GM12878 (cell line): ENCODE measurements at regions not wholly inside any gene's neighbourhood (a gene's known extent, or its start where the extent isn't known, plus 50 kb on each side); places are given as distances from the start of the nearest gene placed in this dataset.

ENCODE experiments used
- ATAC-seq: fragments of 200-7000 bp; cut with Tn5 transposase; 3 replicates; pipeline ENCODE4 v1.9.1; 2020; ENCODE audit warnings: mild to moderate bottlenecking, moderate library complexity
- BruUV-seq: library from RNA; stranded (reverse); fragments of 400-500 nt; replicated peaks from 2 replicates; lab custom pipeline; 2021; lab: Mats Ljungman, UMichigan
- CTCF ChIA-PET: fragments of 300-600 bp; sonication (Branson Sonifier 250); formaldehyde crosslinking; extraction: SDS; loops from one replicate; lab custom pipeline; 2021; ENCODE audit warnings: inconsistent platforms; lab: Yijun Ruan, JAX
- POLR2A ChIA-PET: fragments of 350-600 bp; formaldehyde crosslinking; extraction: SDS; loops from one replicate; lab custom pipeline; 2021; ENCODE audit warnings: inconsistent platforms; lab: Charles Lee
- RAD21 ChIA-PET: fragments of 300-600 bp; sonication (Branson Sonifier 250); formaldehyde crosslinking; loops from one replicate; lab custom pipeline; 2023; ENCODE audit warnings: antibody characterized with exemption; ENCODE audit not compliant: unreplicated experiment; lab: Charles Lee
- SMC1A ChIA-PET: fragments of 300-600 bp; sonication (Branson Sonifier 250); formaldehyde crosslinking; loops from one replicate; lab custom pipeline; 2023; ENCODE audit not compliant: unreplicated experiment, uncharacterized antibody; lab: Charles Lee
- DNase-seq: peaks from one replicate; pipeline ENCODE4 v3.0.0-alpha.2; 2011; ENCODE audit warnings: low read depth, low spot score
- FAIRE-seq: peaks from 3 replicates; lab custom pipeline; 2011; peaks lifted over from hg19 to GRCh38; lab: Jason Lieb, UNC
- H2AFZ ChIP-seq: 2 replicates; pipeline ENCODE4 v1.6.0; 2011; ENCODE audit warnings: low read depth, low read length, control low read depth; ENCODE audit not compliant: control insufficient read depth
- H3K27ac ChIP-seq: 2 replicates; pipeline ENCODE4 v1.5.1; 2011; ENCODE audit warnings: control low read depth; ENCODE audit not compliant: control insufficient read depth, insufficient read depth
- H3K27me3 ChIP-seq, 2 experiments: replicated peaks in 1 of 2; 2 replicates each; pipeline versions ENCODE4 v1.6.0 to v1.6.1; 2011; ENCODE audit warnings: low read length in 1 of 2; ENCODE audit not compliant: control insufficient read depth in 2 of 2, insufficient read depth in 2 of 2
- H3K36me3 ChIP-seq, 2 experiments: 2 replicates each; pipeline ENCODE4 v1.5.1; 2011; ENCODE audit warnings: low read length in 1 of 2; ENCODE audit not compliant: control insufficient read depth in 2 of 2, insufficient read depth in 2 of 2
- H3K4me1 ChIP-seq: 2 replicates; pipeline ENCODE4 v1.6.1; 2011; ENCODE audit warnings: mild to moderate bottlenecking, low read length, moderate library complexity, mixed read lengths; ENCODE audit not compliant: control insufficient read depth, insufficient read depth
- H3K4me2 ChIP-seq: 2 replicates; pipeline ENCODE4 v1.6.0; 2011; ENCODE audit warnings: control low read depth; ENCODE audit not compliant: control insufficient read depth, insufficient read depth
- H3K4me3 ChIP-seq: fragments of 200-600 bp; sonication (generic); 2 replicates; pipeline ENCODE4 v1.5.1; 2016
- H3K79me2 ChIP-seq: 2 replicates; pipeline ENCODE4 v1.6.0; 2011; ENCODE audit warnings: low read length; ENCODE audit not compliant: control insufficient read depth, insufficient read depth
- H3K9ac ChIP-seq: 2 replicates; pipeline ENCODE4 v1.8.0; 2011; ENCODE audit warnings: low read length, control low read depth, mixed read lengths; ENCODE audit not compliant: control insufficient read depth, insufficient read depth
- H3K9me3 ChIP-seq: replicated peaks from 3 replicates; pipeline ENCODE4 v1.5.1; 2011; ENCODE audit warnings: mild to moderate bottlenecking, low read length; ENCODE audit not compliant: control insufficient read depth, insufficient read depth
- H4K20me1 ChIP-seq: 2 replicates; pipeline ENCODE4 v1.6.0; 2011; ENCODE audit not compliant: control insufficient read depth, insufficient read depth
- BMI1 ChIP-seq: fragments of 450-650 bp; IDR thresholded peaks from 2 replicates; pipeline ENCODE4 v1.6.1; 2016; ENCODE audit warnings: mild to moderate bottlenecking, moderate library complexity, borderline replicate concordance
- BRCA1 ChIP-seq: IDR thresholded peaks from 2 replicates; pipeline ENCODE4 v1.6.1; 2011; ENCODE audit warnings: low read depth, low read length, improper control_type of control experiment
- GATAD2B ChIP-seq: fragments of 450-650 bp; conservative IDR thresholded peaks from 2 replicates; pipeline ENCODE4 v1.6.1; 2017; ENCODE audit warnings: low read depth, mild to moderate bottlenecking, moderate library complexity
- HDAC6 ChIP-seq: fragments of 200-600 bp; sonication (generic); IDR thresholded peaks from one replicate; pipeline ENCODE4 v1.8.0; 2017; ENCODE audit warnings: antibody characterized with exemption; ENCODE audit not compliant: unreplicated experiment
- KDM1A ChIP-seq: fragments of 200-600 bp; sonication (generic); IDR thresholded peaks from 2 replicates; pipeline ENCODE4 v1.6.1; 2016; ENCODE audit warnings: borderline replicate concordance
- MYB ChIP-seq: fragments of 150-350 bp; IDR thresholded peaks from 2 replicates; pipeline ENCODE4 v1.6.1; 2014; ENCODE audit warnings: mild to moderate bottlenecking, low read depth, low read length, borderline replicate concordance
- NFYB ChIP-seq: IDR thresholded peaks from 2 replicates; pipeline ENCODE4 v1.6.1; 2011; ENCODE audit warnings: low read depth, mild to moderate bottlenecking, low read length, improper control_type of control experiment, moderate library complexity; ENCODE audit not compliant: insufficient read depth
- RAD51 ChIP-seq: fragments of 450-650 bp; IDR thresholded peaks from 2 replicates; pipeline ENCODE4 v1.6.1; 2016; ENCODE audit warnings: moderate library complexity, mild to moderate bottlenecking, inconsistent platforms
- SP1 ChIP-seq: IDR thresholded peaks from one replicate; pipeline ENCODE4 v1.6.1; 2011; ENCODE audit warnings: low read depth, low read length
- SREBF2 ChIP-seq: IDR thresholded peaks from 2 replicates; pipeline ENCODE4 v1.6.1; 2012; ENCODE audit warnings: mild to moderate bottlenecking, low read length
- STAT3 ChIP-seq: IDR thresholded peaks from 2 replicates; pipeline ENCODE4 v1.6.1; 2011; ENCODE audit warnings: low read depth, low read length, improper control_type of control experiment
- WRNIP1 ChIP-seq: IDR thresholded peaks from 2 replicates; pipeline ENCODE4 v1.6.1; 2011; ENCODE audit warnings: low read depth, low read length, improper control_type of control experiment, borderline replicate concordance
- ZNF24 ChIP-seq: fragments of 450-650 bp; IDR thresholded peaks from 2 replicates; pipeline ENCODE4 v1.6.1; 2017; ENCODE audit warnings: antibody characterized with exemption, mild to moderate bottlenecking
- ZSCAN29 ChIP-seq: fragments of 450-650 bp; IDR thresholded peaks from 2 replicates; pipeline ENCODE4 v1.6.1; 2017; ENCODE audit warnings: mild to moderate bottlenecking, moderate library complexity
- ZZZ3 ChIP-seq: IDR thresholded peaks from 2 replicates; pipeline ENCODE4 v1.6.1; 2011; ENCODE audit warnings: low read depth; ENCODE audit not compliant: control insufficient read depth, insufficient read length
- WGBS: methylation state at CpG from one replicate; pipeline ENCODE4 v1.1.6; 2016; ENCODE audit warnings: low lambda C conversion rate; ENCODE audit not compliant: insufficient replicate concordance, insufficient coverage; ENCODE audit errors: missing lambda C conversion rate; 5-methylcytosine and 5-hydroxymethylcytosine counted together
- in situ Hi-C: fragments of 300-500 bp; cut with MboI; formaldehyde crosslinking; loops from 9 replicates; pipeline ENCODE4 v1.14.3; 2018; ENCODE audit warnings: mixed read lengths
- intact Hi-C: fragments of 100-400 bp; cut with micrococcal nuclease; formaldehyde crosslinking; loops from one replicate; pipeline ENCODE4 v1.14.2; 2022; ENCODE audit not compliant: unreplicated experiment
- TF ChIP-seq, protein P1 (sequence below): fragments of 450-650 bp; IDR thresholded peaks from 2 replicates; pipeline ENCODE4 v1.6.1; 2016; ENCODE audit warnings: mild to moderate bottlenecking
- TF ChIP-seq, protein P2 (sequence below): fragments of 450-650 bp; IDR thresholded peaks from 2 replicates; pipeline ENCODE4 v1.6.1; 2017; ENCODE audit warnings: low read depth, mild to moderate bottlenecking, moderate library complexity
- TF ChIP-seq, protein P3 (sequence below): IDR thresholded peaks from 2 replicates; pipeline ENCODE4 v1.6.1; 2012; ENCODE audit warnings: low read depth, low read length, improper control_type of control experiment

DNA sequence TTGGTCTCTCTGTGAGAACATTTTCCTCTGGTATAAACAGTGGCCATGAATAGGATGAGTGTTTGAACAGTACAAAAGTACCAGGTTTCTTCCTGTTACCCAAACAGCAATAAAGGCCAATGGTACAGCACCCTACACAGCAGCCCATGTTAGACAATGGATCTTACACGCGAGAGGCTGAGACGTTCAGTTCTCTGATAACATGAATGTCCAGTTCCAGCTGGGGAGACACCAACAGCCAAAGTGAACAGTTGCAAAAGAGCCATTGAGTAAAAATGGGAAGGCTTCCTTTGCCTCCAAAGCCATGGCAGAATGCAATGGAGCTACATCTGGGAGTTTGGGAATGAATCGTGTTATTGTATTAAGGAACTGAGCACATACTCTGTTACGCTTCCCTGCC is 246.8 kb upstream of the SGK1 start:
- RAD21 ChIA-PET, result interaction anchor here (0.6 kb wide), 1 partner anchor 138 kb away, joined by 3 read pairs; no protein-coding TSS in a partner anchor
- POLR2A ChIA-PET, result no interaction called here
- Histone ChIP-seq H3K27me3 (no peaks in the 10 kb centered on the region), H3K4me3 (no peak overlapping the region), H3K9ac (no peak overlapping the region), H3K79me2 (no peaks in the 10 kb centered on the region), H3K27ac (no peak overlapping the region), H2AFZ (no peak overlapping the region), H4K20me1 (no peaks in the 10 kb centered on the region), H3K9me3 (no peaks in the 10 kb centered on the region), H3K4me2 (no peak overlapping the region), H3K4me1 (no peaks in the 10 kb centered on the region), H3K36me3 (no peaks in the 10 kb centered on the region)
- SMC1A ChIA-PET, result no interaction called here
- BruUV-seq, result no TSS peak
- TF ChIP-seq ZZZ3 (no peak), MYB (no peak), KDM1A (no peak), GATAD2B (no peak), BMI1 (no peak), RAD51 (no peak), NFYB (no peak), WRNIP1 (no peak), ZSCAN29 (no peak), STAT3 (no peak), SREBF2 (no peak), ZNF24 (no peak), BRCA1 (no peak), SP1 (no peak), HDAC6 (no peak)
- TF ChIP-seq, protein P1, sequence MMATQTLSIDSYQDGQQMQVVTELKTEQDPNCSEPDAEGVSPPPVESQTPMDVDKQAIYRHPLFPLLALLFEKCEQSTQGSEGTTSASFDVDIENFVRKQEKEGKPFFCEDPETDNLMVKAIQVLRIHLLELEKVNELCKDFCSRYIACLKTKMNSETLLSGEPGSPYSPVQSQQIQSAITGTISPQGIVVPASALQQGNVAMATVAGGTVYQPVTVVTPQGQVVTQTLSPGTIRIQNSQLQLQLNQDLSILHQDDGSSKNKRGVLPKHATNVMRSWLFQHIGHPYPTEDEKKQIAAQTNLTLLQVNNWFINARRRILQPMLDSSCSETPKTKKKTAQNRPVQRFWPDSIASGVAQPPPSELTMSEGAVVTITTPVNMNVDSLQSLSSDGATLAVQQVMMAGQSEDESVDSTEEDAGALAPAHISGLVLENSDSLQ, result no peak
- TF ChIP-seq, protein P2, sequence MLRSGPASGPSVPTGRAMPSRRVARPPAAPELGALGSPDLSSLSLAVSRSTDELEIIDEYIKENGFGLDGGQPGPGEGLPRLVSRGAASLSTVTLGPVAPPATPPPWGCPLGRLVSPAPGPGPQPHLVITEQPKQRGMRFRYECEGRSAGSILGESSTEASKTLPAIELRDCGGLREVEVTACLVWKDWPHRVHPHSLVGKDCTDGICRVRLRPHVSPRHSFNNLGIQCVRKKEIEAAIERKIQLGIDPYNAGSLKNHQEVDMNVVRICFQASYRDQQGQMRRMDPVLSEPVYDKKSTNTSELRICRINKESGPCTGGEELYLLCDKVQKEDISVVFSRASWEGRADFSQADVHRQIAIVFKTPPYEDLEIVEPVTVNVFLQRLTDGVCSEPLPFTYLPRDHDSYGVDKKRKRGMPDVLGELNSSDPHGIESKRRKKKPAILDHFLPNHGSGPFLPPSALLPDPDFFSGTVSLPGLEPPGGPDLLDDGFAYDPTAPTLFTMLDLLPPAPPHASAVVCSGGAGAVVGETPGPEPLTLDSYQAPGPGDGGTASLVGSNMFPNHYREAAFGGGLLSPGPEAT, result no peak
- TF ChIP-seq, protein P3, sequence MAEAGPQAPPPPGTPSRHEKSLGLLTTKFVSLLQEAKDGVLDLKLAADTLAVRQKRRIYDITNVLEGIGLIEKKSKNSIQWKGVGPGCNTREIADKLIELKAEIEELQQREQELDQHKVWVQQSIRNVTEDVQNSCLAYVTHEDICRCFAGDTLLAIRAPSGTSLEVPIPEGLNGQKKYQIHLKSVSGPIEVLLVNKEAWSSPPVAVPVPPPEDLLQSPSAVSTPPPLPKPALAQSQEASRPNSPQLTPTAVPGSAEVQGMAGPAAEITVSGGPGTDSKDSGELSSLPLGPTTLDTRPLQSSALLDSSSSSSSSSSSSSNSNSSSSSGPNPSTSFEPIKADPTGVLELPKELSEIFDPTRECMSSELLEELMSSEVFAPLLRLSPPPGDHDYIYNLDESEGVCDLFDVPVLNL, result no peak
- intact Hi-C loops (no loop called here), in situ Hi-C loops (no loop called here)
- CTCF ChIA-PET, result no interaction called here
- DNase-seq, result no peak
- no peak for FAIRE-seq
- no peak for ATAC-seq
- 68% methylated on average over 5 of the region's 5 CpGs for WGBS
